ENCODE measurements at regions not wholly inside any gene's neighbourhood (a gene's known extent, or its start where the extent isn't known, plus 50 kb on each side); places are given as distances from the start of the nearest gene placed in this dataset.

DNA sequence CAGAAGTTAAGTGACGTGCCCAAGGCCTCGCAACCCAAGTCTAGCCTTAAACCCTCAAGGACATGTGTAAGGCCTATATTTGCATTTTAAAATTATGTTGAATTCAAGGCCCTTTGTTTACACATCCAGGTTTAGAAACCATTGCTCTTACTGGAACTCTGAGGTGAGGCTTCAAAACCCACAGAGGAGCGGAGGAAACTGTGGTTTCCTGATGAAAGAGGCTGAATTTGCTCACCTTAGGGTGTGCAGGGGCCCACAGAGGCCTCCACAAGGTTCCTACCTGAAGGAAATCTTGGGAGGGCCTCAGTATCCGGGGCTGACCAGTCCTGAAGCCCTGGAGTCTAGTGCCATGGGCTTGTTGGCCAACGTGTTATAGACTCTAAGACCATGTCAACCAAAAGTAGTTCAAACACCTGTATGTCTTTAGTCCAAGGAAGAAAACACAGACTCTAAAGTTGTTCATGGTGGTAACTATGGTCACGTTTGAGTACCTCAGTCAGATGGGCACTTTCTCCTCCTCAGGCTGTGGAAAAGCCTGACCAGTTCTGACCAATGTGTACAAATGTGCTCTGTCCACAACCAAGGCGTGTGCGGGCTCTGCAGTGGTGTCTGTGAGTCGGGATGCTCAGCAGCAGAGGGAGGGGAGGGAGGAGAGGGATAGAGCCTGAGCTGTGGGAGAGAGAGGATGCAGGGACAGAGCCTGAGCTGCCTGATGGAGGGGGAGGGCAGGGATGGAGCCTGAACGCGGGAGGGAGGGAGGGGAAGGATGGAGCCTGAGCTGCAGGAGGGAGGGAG, 124.6 kb upstream of the ERCC6L2 start:
- no peak overlapping the region for H3K4me2 ChIP-seq (ENCODE audit: low read depth, low read length)
- no peak for TF ChIP-seq EZH2 (optimal IDR thresholded peaks at IDR 0.05; ENCODE audit: low read depth, low read length)
- TF ChIP-seq CTCF (IDR thresholded peaks at IDR 0.05; ENCODE audit: low read length): no peak
- no peak for TF ChIP-seq EZH2phosphoT487 (IDR thresholded peaks at IDR 0.05; ENCODE audit: low read length)
- H3K9me2 ChIP-seq (replicated peaks; ENCODE audit: insufficient read depth, low read length): no peaks in the 10 kb centered on the region
- no peaks in the 10 kb centered on the region for H3K4me1 ChIP-seq (ENCODE audit: low read length)
- no peak for DNase-seq
- no peak overlapping the region for H3K27ac ChIP-seq (ENCODE audit: low read length)
- H4K20me1 ChIP-seq (ENCODE audit: insufficient read depth, low read length): no peaks in the 10 kb centered on the region
- H2AFZ ChIP-seq (ENCODE audit: low read length): no peak overlapping the region
- no peak overlapping the region for H3K4me3 ChIP-seq (ENCODE audit: low read length)
- no peaks in the 10 kb centered on the region for H3F3A ChIP-seq (ENCODE audit: insufficient read depth, low read length)
- no peak overlapping the region for H3K9ac ChIP-seq (ENCODE audit: low read length)
- H3K27me3 ChIP-seq (replicated peaks; ENCODE audit: insufficient read depth, low read length): no peaks in the 10 kb centered on the region
- no peaks in the 10 kb centered on the region for H3K79me2 ChIP-seq (ENCODE audit: low read length)
- no peaks in the 10 kb centered on the region for H3K36me3 ChIP-seq (replicated peaks; ENCODE audit: insufficient read depth, low read length)
- H3K9me3 ChIP-seq (replicated peaks; ENCODE audit: insufficient read depth, low read length): no peaks in the 10 kb centered on the region

DNA sequence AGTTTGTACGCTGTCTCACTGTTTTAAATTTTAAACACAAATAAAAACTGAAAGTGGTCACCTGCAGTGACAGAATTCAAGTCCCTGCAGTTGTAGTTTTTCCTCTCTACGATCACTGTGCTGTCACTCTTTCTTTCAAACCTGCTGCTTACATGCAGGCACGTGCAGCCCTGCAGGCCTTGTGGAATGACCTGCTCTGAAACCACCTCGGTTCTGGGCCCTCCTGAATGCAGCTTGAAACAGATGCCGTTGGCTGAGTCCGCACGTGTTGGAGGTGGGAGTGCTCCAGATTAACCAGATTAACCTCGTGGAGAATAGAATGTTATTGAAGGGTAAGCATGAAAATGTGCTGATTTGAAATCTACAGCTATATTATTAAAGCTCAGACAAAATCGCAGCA, 126.0 kb upstream of the ERCC6L2 start:
- H3K27me3 ChIP-seq (replicated peaks; ENCODE audit: insufficient read depth, low read length): no peaks in the 10 kb centered on the region
- H4K20me1 ChIP-seq (ENCODE audit: insufficient read depth, low read length): no peaks in the 10 kb centered on the region
- no peak overlapping the region for H3K4me2 ChIP-seq (ENCODE audit: low read depth, low read length)
- no peak overlapping the region for H3K4me3 ChIP-seq (ENCODE audit: low read length)
- H3K9ac ChIP-seq (ENCODE audit: low read length): no peak overlapping the region
- no peak overlapping the region for H2AFZ ChIP-seq (ENCODE audit: low read length)
- H3F3A ChIP-seq (ENCODE audit: insufficient read depth, low read length): no peaks in the 10 kb centered on the region
- TF ChIP-seq CTCF (IDR thresholded peaks at IDR 0.05; ENCODE audit: low read length) (no peak), EZH2 (optimal IDR thresholded peaks at IDR 0.05; ENCODE audit: low read depth, low read length) (no peak), EZH2phosphoT487 (IDR thresholded peaks at IDR 0.05; ENCODE audit: low read length) (no peak)
- no peak overlapping the region for H3K27ac ChIP-seq (ENCODE audit: low read length)
- H3K4me1 ChIP-seq (ENCODE audit: low read length): no peaks in the 10 kb centered on the region
- no peaks in the 10 kb centered on the region for H3K79me2 ChIP-seq (ENCODE audit: low read length)
- no peaks in the 10 kb centered on the region for H3K9me3 ChIP-seq (replicated peaks; ENCODE audit: insufficient read depth, low read length)
- H3K9me2 ChIP-seq (replicated peaks; ENCODE audit: insufficient read depth, low read length): no peaks in the 10 kb centered on the region
- no peaks in the 10 kb centered on the region for H3K36me3 ChIP-seq (replicated peaks; ENCODE audit: insufficient read depth, low read length)
- no peak for DNase-seq

GRCh38 chr9:95746408-95747180, 128.9 kb upstream of the ERCC6L2 start:
- DNase-seq: no peak
- H3K9me2 ChIP-seq (replicated peaks; ENCODE audit: insufficient read depth, low read length): no peaks in the 10 kb centered on the region
- H3K27ac ChIP-seq (ENCODE audit: low read length): no peak overlapping the region
- no peak for TF ChIP-seq EZH2phosphoT487 (IDR thresholded peaks at IDR 0.05; ENCODE audit: low read length)
- TF ChIP-seq CTCF (IDR thresholded peaks at IDR 0.05; ENCODE audit: low read length): no peak
- TF ChIP-seq EZH2 (optimal IDR thresholded peaks at IDR 0.05; ENCODE audit: low read depth, low read length): no peak
- no peak overlapping the region for H3K4me2 ChIP-seq (ENCODE audit: low read depth, low read length)
- H3K9me3 ChIP-seq (replicated peaks; ENCODE audit: insufficient read depth, low read length): no peaks in the 10 kb centered on the region
- no peaks in the 10 kb centered on the region for H3K79me2 ChIP-seq (ENCODE audit: low read length)
- H3F3A ChIP-seq (ENCODE audit: insufficient read depth, low read length): no peaks in the 10 kb centered on the region
- no peaks in the 10 kb centered on the region for H3K4me1 ChIP-seq (ENCODE audit: low read length)
- no peak overlapping the region for H2AFZ ChIP-seq (ENCODE audit: low read length)
- no peak overlapping the region for H3K4me3 ChIP-seq (ENCODE audit: low read length)
- no peak overlapping the region for H3K9ac ChIP-seq (ENCODE audit: low read length)
- H3K27me3 ChIP-seq (replicated peaks; ENCODE audit: insufficient read depth, low read length): no peaks in the 10 kb centered on the region
- no peaks in the 10 kb centered on the region for H4K20me1 ChIP-seq (ENCODE audit: insufficient read depth, low read length)
- no peaks in the 10 kb centered on the region for H3K36me3 ChIP-seq (replicated peaks; ENCODE audit: insufficient read depth, low read length)

Measured in MM.1S (cell line).